ENCODE measurements at regions not wholly inside any gene's neighbourhood (a gene's known extent, or its start where the extent isn't known, plus 50 kb on each side); places are given as distances from the start of the nearest gene placed in this dataset.

GRCh38 chr10:25699631-25700030 lies 234.4 kb upstream of the MYO3A start:
- TF ChIP-seq CTCF (IDR thresholded peaks at IDR 0.05; ENCODE audit: poor library complexity) (no peak), EZH2phosphoT487 (IDR thresholded peaks at IDR 0.05; ENCODE audit: low read depth, severe bottlenecking, unreplicated experiment) (no peak)

Measured in hepatocyte (in vitro differentiated cells).